ENCODE measurements at regions not wholly inside any gene's neighbourhood (a gene's known extent, or its start where the extent isn't known, plus 50 kb on each side); places are given as distances from the start of the nearest gene placed in this dataset.

DNA sequence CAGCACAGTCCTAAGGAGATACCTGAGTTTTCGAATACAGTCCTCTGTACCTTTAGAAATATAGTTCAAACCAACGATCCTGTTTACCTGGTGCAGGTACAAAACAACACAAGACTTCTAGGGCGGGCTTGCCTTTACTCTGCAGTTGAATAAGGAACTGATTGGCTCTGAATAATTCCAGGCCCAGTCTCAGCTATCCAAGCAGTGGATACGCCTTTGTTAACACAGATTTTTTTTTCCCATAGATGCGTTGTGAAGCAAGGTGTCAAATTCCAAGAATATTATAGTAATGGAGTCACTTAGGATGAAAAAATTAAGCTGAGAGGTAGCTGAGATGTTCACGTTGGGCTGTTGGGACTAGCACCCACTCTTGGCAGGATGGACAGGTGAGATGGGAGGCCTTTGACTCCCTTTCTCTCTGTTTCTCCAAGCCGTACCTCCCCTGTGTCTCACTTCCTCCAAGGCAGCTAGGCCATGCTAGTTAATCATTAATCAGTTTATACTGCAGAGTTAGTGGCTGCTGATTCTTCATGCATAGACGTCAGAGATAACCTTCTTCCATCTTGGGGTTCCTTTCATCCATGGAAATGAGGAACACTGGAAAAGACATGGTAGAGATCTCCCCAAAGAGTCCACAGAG, 380.8 kb upstream of the ACVR2A start:
- TF ChIP-seq, protein P1, sequence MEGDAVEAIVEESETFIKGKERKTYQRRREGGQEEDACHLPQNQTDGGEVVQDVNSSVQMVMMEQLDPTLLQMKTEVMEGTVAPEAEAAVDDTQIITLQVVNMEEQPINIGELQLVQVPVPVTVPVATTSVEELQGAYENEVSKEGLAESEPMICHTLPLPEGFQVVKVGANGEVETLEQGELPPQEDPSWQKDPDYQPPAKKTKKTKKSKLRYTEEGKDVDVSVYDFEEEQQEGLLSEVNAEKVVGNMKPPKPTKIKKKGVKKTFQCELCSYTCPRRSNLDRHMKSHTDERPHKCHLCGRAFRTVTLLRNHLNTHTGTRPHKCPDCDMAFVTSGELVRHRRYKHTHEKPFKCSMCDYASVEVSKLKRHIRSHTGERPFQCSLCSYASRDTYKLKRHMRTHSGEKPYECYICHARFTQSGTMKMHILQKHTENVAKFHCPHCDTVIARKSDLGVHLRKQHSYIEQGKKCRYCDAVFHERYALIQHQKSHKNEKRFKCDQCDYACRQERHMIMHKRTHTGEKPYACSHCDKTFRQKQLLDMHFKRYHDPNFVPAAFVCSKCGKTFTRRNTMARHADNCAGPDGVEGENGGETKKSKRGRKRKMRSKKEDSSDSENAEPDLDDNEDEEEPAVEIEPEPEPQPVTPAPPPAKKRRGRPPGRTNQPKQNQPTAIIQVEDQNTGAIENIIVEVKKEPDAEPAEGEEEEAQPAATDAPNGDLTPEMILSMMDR (IDR thresholded peaks at IDR 0.05): no peak
- H3K27me3 ChIP-seq: no peaks in the 10 kb centered on the region
- H3K4me3 ChIP-seq (ENCODE audit: low read depth in 1 of 2, low read length in 1 of 2): no peak overlapping the region
- no peaks in the 10 kb centered on the region for H3K4me1 ChIP-seq (ENCODE audit: control insufficient read depth in 1 of 2, insufficient read depth in 1 of 2, low read depth in 1 of 2, low read length in 1 of 2)
- H3K27ac ChIP-seq: no peak overlapping the region
- H3K36me3 ChIP-seq: no peaks in the 10 kb centered on the region
- H3K9me3 ChIP-seq: no peaks in the 10 kb centered on the region

- no peak overlapping the region for H3K27ac ChIP-seq
- H3K4me1 ChIP-seq (ENCODE audit: control insufficient read depth in 1 of 2, insufficient read depth in 1 of 2, low read depth in 1 of 2, low read length in 1 of 2): no peaks in the 10 kb centered on the region
- no peaks in the 10 kb centered on the region for H3K27me3 ChIP-seq
- no peaks in the 10 kb centered on the region for H3K9me3 ChIP-seq
- H3K36me3 ChIP-seq: no peaks in the 10 kb centered on the region
- no peak overlapping the region for H3K4me3 ChIP-seq (ENCODE audit: low read depth in 1 of 2, low read length in 1 of 2)
- TF ChIP-seq, protein P1 (IDR thresholded peaks at IDR 0.05): no peak
Observed at GRCh38 chr2:147460155-147460554, 384.7 kb upstream of the ACVR2A start.

DNA sequence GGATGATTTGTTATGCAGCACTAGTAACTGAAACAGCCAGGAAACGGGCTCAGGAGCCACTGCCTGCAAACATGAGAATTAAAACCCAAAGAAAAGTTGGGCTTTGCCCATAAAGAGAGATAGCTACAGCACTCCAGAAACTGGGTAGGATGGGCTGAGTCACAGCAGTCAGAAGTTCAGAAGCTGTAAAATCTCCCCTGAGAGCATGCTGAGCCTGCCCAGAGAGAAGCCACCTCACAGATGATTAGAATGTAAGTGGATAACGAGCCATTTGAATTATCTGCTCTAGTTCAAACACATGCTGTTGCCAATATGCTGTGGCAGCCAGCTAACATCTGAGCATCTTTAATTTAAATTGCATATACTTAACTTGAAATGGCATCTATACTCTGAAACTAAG, 388.1 kb upstream of the ACVR2A start:
- Histone ChIP-seq H3K27ac (no peak overlapping the region), H3K9me3 (no peaks in the 10 kb centered on the region), H3K27me3 (no peaks in the 10 kb centered on the region), H3K36me3 (no peaks in the 10 kb centered on the region), H3K4me1 (ENCODE audit: control insufficient read depth in 1 of 2, insufficient read depth in 1 of 2, low read depth in 1 of 2, low read length in 1 of 2) (no peaks in the 10 kb centered on the region), H3K4me3 (ENCODE audit: low read depth in 1 of 2, low read length in 1 of 2) (no peak overlapping the region)
- TF ChIP-seq, protein P1 (IDR thresholded peaks at IDR 0.05): no peak

GRCh38 chr2:147451902-147452515, 392.8 kb upstream of the ACVR2A start:
- H3K4me3 ChIP-seq (ENCODE audit: low read depth in 1 of 2, low read length in 1 of 2): no peak overlapping the region
- no peaks in the 10 kb centered on the region for H3K36me3 ChIP-seq
- H3K27me3 ChIP-seq: no peaks in the 10 kb centered on the region
- no peaks in the 10 kb centered on the region for H3K9me3 ChIP-seq
- no peak overlapping the region for H3K27ac ChIP-seq
- TF ChIP-seq, protein P1 (IDR thresholded peaks at IDR 0.05): no peak
- no peaks in the 10 kb centered on the region for H3K4me1 ChIP-seq (ENCODE audit: control insufficient read depth in 1 of 2, insufficient read depth in 1 of 2, low read depth in 1 of 2, low read length in 1 of 2)

- no peaks in the 10 kb centered on the region for H3K27me3 ChIP-seq
- H3K9me3 ChIP-seq: no peaks in the 10 kb centered on the region
- no peaks in the 10 kb centered on the region for H3K4me1 ChIP-seq (ENCODE audit: control insufficient read depth in 1 of 2, insufficient read depth in 1 of 2, low read depth in 1 of 2, low read length in 1 of 2)
- H3K27ac ChIP-seq: no peak overlapping the region
- H3K36me3 ChIP-seq: no peaks in the 10 kb centered on the region
- TF ChIP-seq, protein P1 (IDR thresholded peaks at IDR 0.05): no peak
- no peak overlapping the region for H3K4me3 ChIP-seq (ENCODE audit: low read depth in 1 of 2, low read length in 1 of 2)
Observed at GRCh38 chr2:147450661-147451510, 393.9 kb upstream of the ACVR2A start.

All from neutrophil (primary cell).